SK-N-SH (cell line): ENCODE measurements at regions not wholly inside any gene's neighbourhood (a gene's known extent, or its start where the extent isn't known, plus 50 kb on each side); places are given as distances from the start of the nearest gene placed in this dataset.

Source experiments
- CTCF ChIA-PET: fragments of 300-600, 350-600 bp; formaldehyde crosslinking; extraction: SDS; loops from one replicate; lab custom pipeline; 2021; lab: Yijun Ruan, JAX
- POLR2A ChIA-PET: fragments of 350-600 bp; sonication (Branson Sonifier 250); formaldehyde crosslinking; extraction: SDS; loops from one replicate; lab custom pipeline; 2020; ENCODE audit warnings: antibody characterized with exemption, inconsistent platforms; lab: Yijun Ruan, JAX
- DNase-seq: peaks from one replicate; pipeline ENCODE4 v3.0.0; 2012
- H2AFZ ChIP-seq: fragments of 200-600 bp; sonication (generic); 2 replicates; pipeline ENCODE4 v1.8.1; 2016; ENCODE audit warnings: antibody characterized with exemption, mild to moderate bottlenecking, low read depth
- H3F3A ChIP-seq: fragments of 200-600 bp; sonication (generic); replicated peaks from 2 replicates; pipeline ENCODE3; 2016; ENCODE audit warnings: antibody characterized with exemption, mild to moderate bottlenecking; ENCODE audit not compliant: insufficient read depth
- H3K27ac ChIP-seq, 2 experiments: fragments of 200-500 bp in 1 of 2; fragments of 200-600 bp in 1 of 2; sonication (Bioruptor generic) in 1 of 2; sonication (generic), shearing (Covaris generic) in 1 of 2; 2 replicates each; pipeline versions ENCODE4 v1.5.1 to v1.6.1; 2014 to 2016; ENCODE audit warnings: low read depth in 2 of 2, inconsistent platforms in 1 of 2, low read length in 1 of 2, mild to moderate bottlenecking in 1 of 2, mixed read lengths in 1 of 2
- H3K27me3 ChIP-seq: fragments of 200-600 bp; sonication (generic), shearing (Covaris generic); 2 replicates; pipeline ENCODE4 v1.6.1; 2016; ENCODE audit warnings: mixed run types; ENCODE audit not compliant: insufficient read depth
- H3K36me3 ChIP-seq, 2 experiments: fragments of 200-500 bp in 1 of 2; fragments of 200-600 bp in 1 of 2; sonication (Bioruptor generic) in 1 of 2; sonication (generic) in 1 of 2; replicated peaks in 1 of 2; 2 replicates each; pipeline versions ENCODE3 to v1.5.1; 2014 to 2016; ENCODE audit warnings: low read length in 1 of 2, mild to moderate bottlenecking in 1 of 2; ENCODE audit not compliant: insufficient read depth in 2 of 2, control insufficient read depth in 1 of 2
- H3K4me1 ChIP-seq, 2 experiments: fragments of 200-500 bp in 1 of 2; fragments of 200-600 bp in 1 of 2; sonication (Bioruptor generic) in 1 of 2; sonication (generic), shearing (Covaris generic) in 1 of 2; 2 replicates each; pipeline versions ENCODE4 v1.5.1 to v1.6.1; 2014 to 2016; ENCODE audit warnings: low read depth in 1 of 2, low read length in 1 of 2, mixed run types in 1 of 2; ENCODE audit not compliant: insufficient read depth in 2 of 2, control insufficient read depth in 1 of 2
- H3K4me2 ChIP-seq: fragments of 200-600 bp; sonication (generic), shearing (Covaris generic); 2 replicates; pipeline ENCODE4 v1.6.1; 2017; ENCODE audit warnings: mixed run types
- H3K4me3 ChIP-seq, 2 experiments: fragments of 200-500 bp in 1 of 2; fragments of 200-600 bp in 1 of 2; sonication (Bioruptor generic) in 1 of 2; sonication (generic), shearing (Covaris generic) in 1 of 2; 2 replicates each; pipeline versions ENCODE4 v1.5.1 to v1.8.1; 2014 to 2016; ENCODE audit warnings: low read depth in 2 of 2, inconsistent platforms in 1 of 2, low read length in 1 of 2, mild to moderate bottlenecking in 1 of 2, mixed read lengths in 1 of 2, moderate library complexity in 1 of 2
- H3K79me2 ChIP-seq: fragments of 200-600 bp; sonication (generic); 2 replicates; pipeline ENCODE4 v1.8.1; 2017; ENCODE audit warnings: mild to moderate bottlenecking; ENCODE audit not compliant: insufficient read depth
- H3K9ac ChIP-seq: fragments of 200-600 bp; sonication (generic); 2 replicates; pipeline ENCODE4 v1.6.1; 2017; ENCODE audit warnings: mixed run types
- H3K9me2 ChIP-seq: fragments of 200-600 bp; sonication (generic); 2 replicates; pipeline ENCODE4 v1.6.1; 2017; ENCODE audit warnings: mixed run types
- H3K9me3 ChIP-seq: fragments of 200-600 bp; sonication (generic); 2 replicates; pipeline ENCODE4 v1.6.1; 2017; ENCODE audit warnings: mixed run types, mild to moderate bottlenecking, moderate library complexity
- H4K20me1 ChIP-seq: fragments of 200-600 bp; sonication (generic); 2 replicates; pipeline ENCODE4 v1.6.1; 2017; ENCODE audit warnings: mild to moderate bottlenecking, mixed run types; ENCODE audit not compliant: insufficient read depth
- CHD2 ChIP-seq: fragments of 150-350 bp; IDR thresholded peaks from 2 replicates; pipeline ENCODE4 v1.6.1; 2018; ENCODE audit warnings: low read length; ENCODE audit not compliant: partially characterized antibody
- ELF1 ChIP-seq: IDR thresholded peaks from 2 replicates; pipeline ENCODE4 v1.4.0; 2012
- FOXJ3 ChIP-seq: sonication (generic); formaldehyde crosslinking; IDR thresholded peaks from 2 replicates; pipeline ENCODE4 v1.5.1; 2020; ENCODE audit warnings: mild to moderate bottlenecking, missing genetic modification reagents
- GABPA ChIP-seq: IDR thresholded peaks from 2 replicates; pipeline ENCODE4 v1.4.0; 2012; ENCODE audit warnings: low read depth, mild to moderate bottlenecking
- GATA2 ChIP-seq: sonication (generic); formaldehyde crosslinking; IDR thresholded peaks from 2 replicates; pipeline ENCODE4 v1.5.0; 2020; ENCODE audit warnings: mild to moderate bottlenecking, missing genetic modification reagents
- JUND ChIP-seq: IDR thresholded peaks from 2 replicates; pipeline ENCODE4 v1.4.0; 2012
- MAX ChIP-seq: IDR thresholded peaks from 2 replicates; pipeline ENCODE4 v1.4.0; 2012; ENCODE audit warnings: low read depth
- NFIC ChIP-seq: IDR thresholded peaks from 2 replicates; pipeline ENCODE4 v1.4.0; 2012; ENCODE audit warnings: borderline replicate concordance
- RAD21 ChIP-seq: IDR thresholded peaks from 2 replicates; pipeline ENCODE4 v1.6.1; 2012; ENCODE audit warnings: mild to moderate bottlenecking, low read length
- RFX5 ChIP-seq: IDR thresholded peaks from 2 replicates; pipeline ENCODE4 v1.6.1; 2012; ENCODE audit warnings: mild to moderate bottlenecking, improper control_type of control experiment, low read length
- RXRA ChIP-seq: IDR thresholded peaks from 2 replicates; pipeline ENCODE4 v1.4.0; 2012; ENCODE audit warnings: low read depth, mild to moderate bottlenecking, borderline replicate concordance
- SIN3A ChIP-seq: IDR thresholded peaks from 2 replicates; pipeline ENCODE4 v1.6.1; 2012; ENCODE audit warnings: low read depth, mild to moderate bottlenecking, low read length, moderate library complexity, borderline replicate concordance
- TAF1 ChIP-seq: IDR thresholded peaks from 2 replicates; pipeline ENCODE4 v1.6.1; 2012; ENCODE audit warnings: low read depth, mild to moderate bottlenecking, low read length, moderate library complexity, borderline replicate concordance
- ZBTB33 ChIP-seq: IDR thresholded peaks from 2 replicates; pipeline ENCODE4 v1.4.0; 2012; ENCODE audit warnings: low read depth, borderline replicate concordance
- WGBS: methylation state at CpG from one replicate; pipeline ENCODE4 v1.1.6; 2017; ENCODE audit warnings: low lambda C conversion rate; 5-methylcytosine and 5-hydroxymethylcytosine counted together
- TF ChIP-seq, protein P1 (sequence below): IDR thresholded peaks from 2 replicates; pipeline ENCODE4 v1.6.1; 2012; ENCODE audit warnings: mild to moderate bottlenecking, low read depth, low read length, moderate library complexity
- TF ChIP-seq, protein P2 (sequence below): fragments of 150-350 bp; IDR thresholded peaks from 2 replicates; pipeline ENCODE4 v1.6.1; 2017; ENCODE audit warnings: antibody characterized with exemption, low read length, low read depth, borderline replicate concordance
- TF ChIP-seq, protein P3 (sequence below): fragments of 150-350 bp; IDR thresholded peaks from 2 replicates; pipeline ENCODE4 v1.6.1; 2016; ENCODE audit warnings: mild to moderate bottlenecking, low read depth, low read length

DNA sequence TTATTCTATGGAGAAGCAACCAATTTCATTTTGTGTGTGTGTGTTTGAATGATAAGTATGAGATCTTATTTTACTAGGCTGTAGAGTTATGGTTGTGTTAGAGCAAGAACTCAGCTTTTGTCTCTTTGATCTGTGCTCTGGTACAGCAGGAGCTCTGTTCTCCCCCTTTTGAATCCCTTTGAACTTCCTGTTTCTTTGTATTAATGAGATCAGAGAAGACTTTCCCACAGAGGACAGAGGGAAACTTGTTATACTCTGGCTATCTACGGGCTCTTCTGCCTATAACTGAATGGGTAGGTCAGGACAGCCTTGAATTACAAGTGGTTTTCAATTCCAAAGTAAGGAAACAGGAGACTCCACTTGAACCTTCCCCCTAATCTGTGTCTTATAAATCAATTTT, 1015.0 kb upstream of the RAG2 start:
- TF ChIP-seq RFX5, result no peak
- TF ChIP-seq TAF1, result no peak
- TF ChIP-seq ZBTB33, result no peak
- no peak for TF ChIP-seq NFIC
- no peak for TF ChIP-seq FOXJ3 (CRISPR knock-in tag)
- no peak for TF ChIP-seq RAD21
- no peak for TF ChIP-seq CHD2
- no peak for TF ChIP-seq SIN3A
- no peak for TF ChIP-seq GABPA
- no peak for TF ChIP-seq GATA2 (CRISPR knock-in tag)
- TF ChIP-seq, protein P1, sequence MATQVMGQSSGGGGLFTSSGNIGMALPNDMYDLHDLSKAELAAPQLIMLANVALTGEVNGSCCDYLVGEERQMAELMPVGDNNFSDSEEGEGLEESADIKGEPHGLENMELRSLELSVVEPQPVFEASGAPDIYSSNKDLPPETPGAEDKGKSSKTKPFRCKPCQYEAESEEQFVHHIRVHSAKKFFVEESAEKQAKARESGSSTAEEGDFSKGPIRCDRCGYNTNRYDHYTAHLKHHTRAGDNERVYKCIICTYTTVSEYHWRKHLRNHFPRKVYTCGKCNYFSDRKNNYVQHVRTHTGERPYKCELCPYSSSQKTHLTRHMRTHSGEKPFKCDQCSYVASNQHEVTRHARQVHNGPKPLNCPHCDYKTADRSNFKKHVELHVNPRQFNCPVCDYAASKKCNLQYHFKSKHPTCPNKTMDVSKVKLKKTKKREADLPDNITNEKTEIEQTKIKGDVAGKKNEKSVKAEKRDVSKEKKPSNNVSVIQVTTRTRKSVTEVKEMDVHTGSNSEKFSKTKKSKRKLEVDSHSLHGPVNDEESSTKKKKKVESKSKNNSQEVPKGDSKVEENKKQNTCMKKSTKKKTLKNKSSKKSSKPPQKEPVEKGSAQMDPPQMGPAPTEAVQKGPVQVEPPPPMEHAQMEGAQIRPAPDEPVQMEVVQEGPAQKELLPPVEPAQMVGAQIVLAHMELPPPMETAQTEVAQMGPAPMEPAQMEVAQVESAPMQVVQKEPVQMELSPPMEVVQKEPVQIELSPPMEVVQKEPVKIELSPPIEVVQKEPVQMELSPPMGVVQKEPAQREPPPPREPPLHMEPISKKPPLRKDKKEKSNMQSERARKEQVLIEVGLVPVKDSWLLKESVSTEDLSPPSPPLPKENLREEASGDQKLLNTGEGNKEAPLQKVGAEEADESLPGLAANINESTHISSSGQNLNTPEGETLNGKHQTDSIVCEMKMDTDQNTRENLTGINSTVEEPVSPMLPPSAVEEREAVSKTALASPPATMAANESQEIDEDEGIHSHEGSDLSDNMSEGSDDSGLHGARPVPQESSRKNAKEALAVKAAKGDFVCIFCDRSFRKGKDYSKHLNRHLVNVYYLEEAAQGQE, result no peak
- TF ChIP-seq MAX, result no peak
- Histone ChIP-seq H3K27me3 (no peaks in the 10 kb centered on the region), H3K4me3 (no peak overlapping the region), H2AFZ (no peak overlapping the region; the same call in 1 of the 2 replicates), H3K9me3 (no peaks in the 10 kb centered on the region), H3K4me2 (no peak overlapping the region), H3F3A (no peaks in the 10 kb centered on the region), H4K20me1 (no peaks in the 10 kb centered on the region), H3K36me3 (no peaks in the 10 kb centered on the region), H3K9me2 (no peaks in the 10 kb centered on the region), H3K9ac (no peak overlapping the region), H3K79me2 (no peaks in the 10 kb centered on the region), H3K27ac (no peak overlapping the region), H3K4me1 (no peaks in the 10 kb centered on the region)
- ChIA-PET POLR2A (no interaction called here), CTCF (no interaction called here)
- no peak for DNase-seq
- 20% methylated on average over 1 of the region's 1 CpG for WGBS

- H3K4me2 ChIP-seq, result no peak overlapping the region
- 34% methylated on average over 4 of the region's 4 CpGs for WGBS
- no peak overlapping the region for H2AFZ ChIP-seq
- no peaks in the 10 kb centered on the region for H3K79me2 ChIP-seq
- no peak overlapping the region for H3K27ac ChIP-seq
- no peaks in the 10 kb centered on the region for H3K9me2 ChIP-seq
- ChIA-PET CTCF (no interaction called here), POLR2A (no interaction called here)
- no peak overlapping the region for H3K9ac ChIP-seq
- H3K36me3 ChIP-seq, result no peaks in the 10 kb centered on the region
- no peaks in the 10 kb centered on the region for H3K27me3 ChIP-seq
- no peaks in the 10 kb centered on the region for H4K20me1 ChIP-seq
- H3K4me1 ChIP-seq, result no peaks in the 10 kb centered on the region
- no peaks in the 10 kb centered on the region for H3K9me3 ChIP-seq
- no peak overlapping the region for H3K4me3 ChIP-seq
- no peak for DNase-seq
- H3F3A ChIP-seq, result no peaks in the 10 kb centered on the region
- TF ChIP-seq, protein P2, sequence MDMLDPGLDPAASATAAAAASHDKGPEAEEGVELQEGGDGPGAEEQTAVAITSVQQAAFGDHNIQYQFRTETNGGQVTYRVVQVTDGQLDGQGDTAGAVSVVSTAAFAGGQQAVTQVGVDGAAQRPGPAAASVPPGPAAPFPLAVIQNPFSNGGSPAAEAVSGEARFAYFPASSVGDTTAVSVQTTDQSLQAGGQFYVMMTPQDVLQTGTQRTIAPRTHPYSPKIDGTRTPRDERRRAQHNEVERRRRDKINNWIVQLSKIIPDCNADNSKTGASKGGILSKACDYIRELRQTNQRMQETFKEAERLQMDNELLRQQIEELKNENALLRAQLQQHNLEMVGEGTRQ, result no peak
- TF ChIP-seq ELF1 (no peak), GABPA (no peak), RXRA (no peak), GATA2 (CRISPR knock-in tag) (no peak), JUND (no peak)
- TF ChIP-seq, protein P1, result no peak
- TF ChIP-seq, protein P3, sequence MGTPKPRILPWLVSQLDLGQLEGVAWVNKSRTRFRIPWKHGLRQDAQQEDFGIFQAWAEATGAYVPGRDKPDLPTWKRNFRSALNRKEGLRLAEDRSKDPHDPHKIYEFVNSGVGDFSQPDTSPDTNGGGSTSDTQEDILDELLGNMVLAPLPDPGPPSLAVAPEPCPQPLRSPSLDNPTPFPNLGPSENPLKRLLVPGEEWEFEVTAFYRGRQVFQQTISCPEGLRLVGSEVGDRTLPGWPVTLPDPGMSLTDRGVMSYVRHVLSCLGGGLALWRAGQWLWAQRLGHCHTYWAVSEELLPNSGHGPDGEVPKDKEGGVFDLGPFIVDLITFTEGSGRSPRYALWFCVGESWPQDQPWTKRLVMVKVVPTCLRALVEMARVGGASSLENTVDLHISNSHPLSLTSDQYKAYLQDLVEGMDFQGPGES, result no peak
Measured at GRCh38 chr11:37612146-37612545, 1014.1 kb upstream of the RAG2 start.
